B cell (primary cell): ENCODE measurements at regions not wholly inside any gene's neighbourhood (a gene's known extent, or its start where the extent isn't known, plus 50 kb on each side); places are given as distances from the start of the nearest gene placed in this dataset.

Experiments
- ATAC-seq: fragments of 200-7000 bp; cut with Tn5 transposase; one replicate; pipeline ENCODE4 v1.10.0; 2021; ENCODE audit warnings: low read depth, mild to moderate bottlenecking, moderate number of reproducible peaks, moderate library complexity
- CTCF ChIA-PET: fragments of 350-600 bp; sonication (Branson Sonifier 250); formaldehyde crosslinking; loops from one replicate; lab custom pipeline; 2021; ENCODE audit warnings: antibody characterized with exemption, inconsistent platforms; lab: Charles Lee
- POLR2A ChIA-PET: fragments of 350-600 bp; sonication (Branson Sonifier 250); formaldehyde crosslinking; loops from one replicate; lab custom pipeline; 2021; ENCODE audit warnings: antibody characterized with exemption; lab: Charles Lee
- DNase-seq: peaks from one replicate; pipeline ENCODE4 v3.0.0; 2013
- H2AFZ ChIP-seq: 2 replicates; pipeline ENCODE4 v1.6.1; 2012; ENCODE audit warnings: mild to moderate bottlenecking, low read depth, low read length; ENCODE audit not compliant: insufficient read depth, poor library complexity, severe bottlenecking
- H3K27ac ChIP-seq, 2 donors: 1 replicate in 1 of 2; 2 replicates in 1 of 2; pipeline ENCODE4 v1.5.1; 2012 to 2013; ENCODE audit warnings: low read length in 2 of 2, mild to moderate bottlenecking in 2 of 2, moderate library complexity in 1 of 2
- H3K27me3 ChIP-seq, 4 experiments: fragments of 200-600 bp in 1 of 4; sonication (generic) in 1 of 4; replicated peaks in 1 of 4; 1 replicate in 2 of 4; 2 replicates in 2 of 4; pipeline versions ENCODE4 v1.6.1 to v1.7.0; 2013 to 2016; ENCODE audit warnings: low read length in 3 of 4, mild to moderate bottlenecking in 2 of 4, mixed read lengths in 1 of 4, moderate library complexity in 1 of 4; ENCODE audit not compliant: insufficient read depth in 4 of 4, control insufficient read depth in 3 of 4; ENCODE audit errors: control extremely low read depth in 1 of 4
- H3K36me3 ChIP-seq, 2 experiments: replicated peaks in 1 of 2; 1 replicate in 1 of 2; 2 replicates in 1 of 2; pipeline versions ENCODE4 v1.6.1 to v1.7.1; 2013; ENCODE audit warnings: low read length in 1 of 2; ENCODE audit not compliant: insufficient read depth in 2 of 2, control insufficient read depth in 1 of 2; ENCODE audit errors: control extremely low read depth in 1 of 2, extremely low read depth in 1 of 2
- H3K4me1 ChIP-seq, 2 donors: fragments of 200-600 bp in 1 of 2; sonication (generic) in 1 of 2; 1 replicate in 1 of 2; 2 replicates in 1 of 2; pipeline versions ENCODE4 v1.5.1 to v1.6.1; 2013 to 2017; ENCODE audit warnings: low read length in 2 of 2; ENCODE audit not compliant: control insufficient read depth in 2 of 2, insufficient read depth in 2 of 2
- H3K4me2 ChIP-seq: replicated peaks from 2 replicates; pipeline ENCODE3; 2012; ENCODE audit warnings: mild to moderate bottlenecking, low read depth, low read length; ENCODE audit not compliant: poor library complexity, severe bottlenecking
- H3K4me3 ChIP-seq, 5 experiments: fragments of 200-600 bp in 1 of 5; sonication (generic) in 1 of 5; 1 replicate in 3 of 5; 2 replicates in 2 of 5; pipeline versions ENCODE4 v1.5.1 to v1.7.0; 2011 to 2016; ENCODE audit warnings: low read length in 4 of 5, mild to moderate bottlenecking in 4 of 5, low read depth in 2 of 5, control low read depth in 1 of 5, moderate library complexity in 1 of 5; ENCODE audit not compliant: insufficient read depth in 1 of 5; ENCODE audit errors: control extremely low read depth in 1 of 5, extremely low read depth in 1 of 5
- H3K79me2 ChIP-seq: fragments of 200-600 bp; sonication (generic); one replicate; pipeline ENCODE4 v1.6.0; 2016; ENCODE audit warnings: low read length; ENCODE audit not compliant: control insufficient read depth, insufficient read depth
- H3K9ac ChIP-seq: fragments of 200-600 bp; sonication (generic); 2 replicates; pipeline ENCODE4 v1.6.1; 2017; ENCODE audit warnings: mild to moderate bottlenecking, low read length, moderate library complexity
- H3K9me3 ChIP-seq, 3 donors: one replicate each; pipeline versions ENCODE4 v1.6.1 to v1.7.1; 2013; ENCODE audit warnings: low read length in 2 of 3; ENCODE audit not compliant: control insufficient read depth in 2 of 3, insufficient read depth in 1 of 3; ENCODE audit errors: control extremely low read depth in 1 of 3
- H4K20me1 ChIP-seq: 2 replicates; pipeline ENCODE4 v1.6.0; 2012; ENCODE audit warnings: mild to moderate bottlenecking, low read length; ENCODE audit not compliant: insufficient read depth, control insufficient read depth, poor library complexity, severe bottlenecking
- H3K27ac Mint-ChIP-seq: one replicate; pipeline ENCODE4 v1.8.0; 2021; ENCODE audit warnings: mixed read lengths
- H3K27me3 Mint-ChIP-seq: one replicate; pipeline ENCODE4 v1.8.0; 2021; ENCODE audit warnings: mixed read lengths
- H3K4me1 Mint-ChIP-seq: one replicate; pipeline ENCODE4 v1.8.0; 2021; ENCODE audit warnings: mixed read lengths
- H3K4me3 Mint-ChIP-seq: one replicate; pipeline ENCODE4 v1.8.0; 2021; ENCODE audit warnings: mixed read lengths
- H3K9me3 Mint-ChIP-seq: one replicate; pipeline ENCODE4 v1.8.0; 2022; ENCODE audit warnings: mixed read lengths; ENCODE audit not compliant: insufficient read depth
- EZH2 ChIP-seq: IDR thresholded peaks from 2 replicates; pipeline ENCODE4 v1.6.1; 2012; ENCODE audit warnings: borderline replicate concordance, low read depth, mild to moderate bottlenecking, moderate library complexity, low read length; ENCODE audit not compliant: insufficient read depth, poor library complexity, severe bottlenecking
- WGBS: methylation state at CpG from one replicate; pipeline ENCODE4 v1.1.5; 2013; ENCODE audit warnings: missing lambda C conversion rate; ENCODE audit not compliant: insufficient coverage; 5-methylcytosine and 5-hydroxymethylcytosine counted together
- intact Hi-C: fragments of 100-400 bp; cut with micrococcal nuclease; formaldehyde crosslinking; loops from one replicate; pipeline ENCODE4 v1.10.0; 2022
- TF ChIP-seq, protein P1 (sequence below): fragments of 200-600 bp; IDR thresholded peaks from one replicate; pipeline ENCODE4 v1.8.0; 2022; ENCODE audit warnings: antibody characterized with exemption, mild to moderate bottlenecking

DNA sequence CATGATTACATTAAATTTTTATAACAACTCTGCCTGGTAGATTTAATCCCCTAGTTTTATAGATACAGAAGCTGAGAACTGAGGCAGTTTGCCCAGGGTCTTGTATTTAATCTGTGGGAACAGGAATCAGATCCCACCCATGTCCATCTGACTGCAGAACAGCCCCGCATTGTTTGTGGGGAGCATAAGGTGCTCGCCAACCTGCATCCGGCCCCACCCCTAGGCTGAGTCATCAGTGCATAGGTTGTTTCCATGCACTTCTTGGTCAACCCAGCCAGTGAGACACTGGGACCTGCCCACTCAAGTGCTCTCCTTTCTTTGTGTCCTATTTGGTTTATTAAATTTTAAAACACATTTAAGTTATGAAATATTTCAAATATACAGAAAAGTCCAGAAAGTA is 266.2 kb downstream of the OPA1 start:
- TF ChIP-seq, protein P1, sequence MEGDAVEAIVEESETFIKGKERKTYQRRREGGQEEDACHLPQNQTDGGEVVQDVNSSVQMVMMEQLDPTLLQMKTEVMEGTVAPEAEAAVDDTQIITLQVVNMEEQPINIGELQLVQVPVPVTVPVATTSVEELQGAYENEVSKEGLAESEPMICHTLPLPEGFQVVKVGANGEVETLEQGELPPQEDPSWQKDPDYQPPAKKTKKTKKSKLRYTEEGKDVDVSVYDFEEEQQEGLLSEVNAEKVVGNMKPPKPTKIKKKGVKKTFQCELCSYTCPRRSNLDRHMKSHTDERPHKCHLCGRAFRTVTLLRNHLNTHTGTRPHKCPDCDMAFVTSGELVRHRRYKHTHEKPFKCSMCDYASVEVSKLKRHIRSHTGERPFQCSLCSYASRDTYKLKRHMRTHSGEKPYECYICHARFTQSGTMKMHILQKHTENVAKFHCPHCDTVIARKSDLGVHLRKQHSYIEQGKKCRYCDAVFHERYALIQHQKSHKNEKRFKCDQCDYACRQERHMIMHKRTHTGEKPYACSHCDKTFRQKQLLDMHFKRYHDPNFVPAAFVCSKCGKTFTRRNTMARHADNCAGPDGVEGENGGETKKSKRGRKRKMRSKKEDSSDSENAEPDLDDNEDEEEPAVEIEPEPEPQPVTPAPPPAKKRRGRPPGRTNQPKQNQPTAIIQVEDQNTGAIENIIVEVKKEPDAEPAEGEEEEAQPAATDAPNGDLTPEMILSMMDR: no peak
- TF ChIP-seq EZH2: no peak
- Histone ChIP-seq H3K27ac (no peak overlapping the region), H3K79me2 (no peaks in the 10 kb centered on the region), H3K36me3 (no peaks in the 10 kb centered on the region), H3K9me3 (no peaks in the 10 kb centered on the region), H4K20me1 (no peaks in the 10 kb centered on the region), H2AFZ (no peak overlapping the region), H3K27me3 (peaks cover 0 to 7% (median 0%) of the 10 kb centered on the region in 4 experiments), H3K4me3 (no peak overlapping the region), H3K9ac (no peak overlapping the region), H3K4me1 (no peaks in the 10 kb centered on the region), H3K4me2 (no peak overlapping the region)
- Mint-ChIP-seq H3K4me3 (no peak overlapping the region), H3K9me3 (no peaks in the 10 kb centered on the region), H3K27me3 (no peaks in the 10 kb centered on the region), H3K4me1 (no peaks in the 10 kb centered on the region), H3K27ac (no peak overlapping the region)
- WGBS: no CpG with 5 or more reads among the region's 3 CpGs
- ChIA-PET CTCF (no interaction called here), POLR2A (no interaction called here)
- DNase-seq: no peak
- no peak for ATAC-seq
- intact Hi-C loops: no loop called here

- no peak for DNase-seq
- intact Hi-C loops: loop anchor here (10.0 kb wide), 1 partner anchor 114 kb away; no protein-coding TSS in a partner anchor
- no CpG with 5 or more reads among the region's 2 CpGs for WGBS
- no peaks in the 10 kb centered on the region for H3K79me2 ChIP-seq
- H4K20me1 ChIP-seq: no peaks in the 10 kb centered on the region
- Mint-ChIP-seq H3K27me3 (no peaks in the 10 kb centered on the region), H3K27ac (no peak overlapping the region), H3K9me3 (no peaks in the 10 kb centered on the region), H3K4me1 (peaks cover 15% of the 10 kb centered on the region), H3K4me3 (no peak overlapping the region)
- H3K27me3 ChIP-seq: peaks cover 0 to 3% (median 0%) of the 10 kb centered on the region in 4 experiments
- no peak overlapping the region for H3K4me2 ChIP-seq
- H2AFZ ChIP-seq: no peak overlapping the region
- H3K4me1 ChIP-seq: peaks cover 14 to 16% of the 10 kb centered on the region in 2 donors
- no peak overlapping the region for H3K27ac ChIP-seq
- no peak for ATAC-seq
- ChIA-PET POLR2A (no interaction called here), CTCF (no interaction called here)
- H3K9me3 ChIP-seq: no peaks in the 10 kb centered on the region
- TF ChIP-seq, protein P1: no peak
- TF ChIP-seq EZH2: no peak
- H3K4me3 ChIP-seq: no peak overlapping the region
- H3K9ac ChIP-seq: no peak overlapping the region
- H3K36me3 ChIP-seq: no peaks in the 10 kb centered on the region
These were observed 268.0 kb downstream of the OPA1 start for GRCh38 chr3:193861012-193861411.
